Midbrain (tissue), 1 donor: ENCODE measurements at regions not wholly inside any gene's neighbourhood (a gene's known extent, or its start where the extent isn't known, plus 50 kb on each side); places are given as distances from the start of the nearest gene placed in this dataset.
"Not testable (repeated sequence)": the region's sequence is repeated elsewhere in the genome, so short reads cannot be mapped to it uniquely, and the experiment has no call there.

ENCODE experiments used
- DNase-seq: peaks from one replicate; lab custom pipeline; 2025; lab: John Stamatoyannopoulos, UW

DNA sequence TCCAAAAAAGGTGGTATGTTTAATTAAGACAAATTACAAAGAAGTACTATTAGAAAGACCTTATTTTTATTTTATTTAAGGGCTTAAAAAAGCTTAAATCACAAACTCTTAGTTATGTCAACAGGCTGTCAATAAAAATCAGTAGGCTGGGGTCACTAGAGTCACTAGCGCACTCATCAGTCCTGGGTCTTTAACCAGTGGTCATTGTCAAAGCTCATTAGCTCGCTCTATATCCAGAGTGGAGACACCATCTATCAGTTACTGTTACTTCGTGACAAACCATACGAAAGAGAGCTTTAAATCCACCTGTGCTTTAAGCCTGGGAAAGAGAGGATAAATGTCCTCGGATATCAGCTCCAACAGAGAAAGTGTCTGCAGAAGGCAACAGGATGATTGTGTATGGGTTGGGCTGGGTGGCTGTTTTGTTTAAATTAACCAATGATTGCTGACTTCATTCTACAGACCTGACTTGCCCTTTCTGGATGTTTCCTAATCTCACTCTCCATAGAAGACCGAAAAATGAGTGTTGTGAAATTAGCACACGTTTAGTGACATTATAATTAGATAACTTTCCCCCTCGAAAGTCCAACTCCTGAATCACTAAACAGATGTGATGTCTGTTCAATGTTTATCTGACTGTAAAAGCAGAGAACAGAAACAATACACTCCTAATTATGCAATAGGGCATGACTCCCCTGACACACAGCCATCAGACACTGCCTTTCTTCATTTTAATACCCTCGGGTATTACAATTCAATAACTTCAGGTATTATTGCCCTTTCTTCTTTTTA, 123.6 kb upstream of the TNPO1 start:
- DNase-seq, result no peak

DNA sequence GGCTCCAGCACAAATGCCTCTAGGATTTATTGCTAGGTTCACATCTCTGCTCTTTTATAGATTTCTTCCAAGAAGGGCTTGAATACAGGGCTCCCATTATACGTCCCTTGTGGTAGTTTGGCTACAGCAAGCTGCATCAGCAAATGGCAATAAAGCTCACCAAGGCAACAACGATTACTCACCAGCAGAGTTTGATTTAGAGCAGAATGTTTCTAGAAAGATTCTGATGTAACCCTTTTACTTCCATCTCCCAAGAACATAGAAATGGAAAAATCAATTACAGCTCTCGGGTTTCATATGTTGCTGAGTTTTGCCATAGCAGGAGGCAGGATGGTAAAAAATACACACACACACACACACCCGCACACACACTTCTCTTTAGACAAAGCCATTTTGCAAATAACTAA, 124.2 kb upstream of the TNPO1 start:
- no peak for DNase-seq

DNA sequence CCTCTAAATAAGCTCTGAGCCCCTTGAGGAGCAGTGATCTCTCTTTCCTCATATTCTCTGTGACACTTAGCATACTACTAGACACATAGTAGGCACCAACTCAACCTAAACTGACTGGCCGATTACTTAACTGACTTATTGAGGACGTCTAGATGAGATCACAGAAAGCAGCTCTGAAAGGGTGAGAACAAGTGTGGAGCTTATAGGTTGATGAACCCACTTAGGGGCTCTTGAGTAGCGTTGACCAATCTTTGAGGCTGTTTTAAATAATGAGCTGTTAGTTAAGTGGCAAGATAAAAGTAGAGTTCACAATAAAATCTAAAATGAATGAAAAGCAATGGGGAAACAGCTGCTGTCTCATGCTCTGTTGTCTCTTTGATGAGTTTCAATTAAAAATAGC, 124.7 kb upstream of the TNPO1 start:
- DNase-seq, result no peak

DNA sequence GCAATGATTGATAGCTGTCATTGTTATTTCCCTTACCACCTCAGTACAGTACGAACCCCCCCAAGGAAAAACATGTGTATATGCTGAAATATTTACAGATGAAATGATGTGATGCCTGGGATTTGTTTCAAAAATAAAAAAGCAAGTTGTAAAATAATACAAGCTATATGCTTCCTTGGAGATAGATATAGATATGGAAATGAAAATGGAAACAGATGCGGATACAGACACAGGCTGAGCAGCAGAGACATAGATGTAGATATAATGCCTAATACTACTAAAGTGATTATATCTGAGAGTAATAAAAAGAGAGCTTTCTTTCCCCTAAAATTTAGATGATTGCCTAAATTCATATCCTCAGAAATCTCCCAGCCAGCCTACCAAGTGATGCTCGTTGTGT, 127.5 kb upstream of the TNPO1 start:
- no peak for DNase-seq

DNA sequence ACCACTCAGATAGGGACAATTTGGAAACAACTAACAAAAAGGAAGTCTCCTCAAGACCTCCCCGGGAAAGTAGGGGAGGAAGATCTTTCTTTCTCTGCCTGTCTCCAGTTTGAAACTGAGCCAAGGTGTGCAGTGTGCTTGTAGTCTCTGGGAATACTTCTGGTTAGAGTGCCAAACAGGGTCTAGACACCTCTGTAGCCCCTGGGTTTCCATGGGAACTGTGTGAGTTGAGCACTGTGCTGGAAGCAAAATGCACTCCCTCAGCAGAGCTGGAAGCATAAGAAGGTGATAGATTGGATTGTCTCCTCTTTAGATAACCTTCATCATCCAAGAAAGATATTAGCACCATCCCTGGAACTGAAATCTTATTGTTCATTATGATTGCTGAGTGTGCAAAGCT, 129.2 kb upstream of the TNPO1 start:
- DNase-seq, result no peak

DNA sequence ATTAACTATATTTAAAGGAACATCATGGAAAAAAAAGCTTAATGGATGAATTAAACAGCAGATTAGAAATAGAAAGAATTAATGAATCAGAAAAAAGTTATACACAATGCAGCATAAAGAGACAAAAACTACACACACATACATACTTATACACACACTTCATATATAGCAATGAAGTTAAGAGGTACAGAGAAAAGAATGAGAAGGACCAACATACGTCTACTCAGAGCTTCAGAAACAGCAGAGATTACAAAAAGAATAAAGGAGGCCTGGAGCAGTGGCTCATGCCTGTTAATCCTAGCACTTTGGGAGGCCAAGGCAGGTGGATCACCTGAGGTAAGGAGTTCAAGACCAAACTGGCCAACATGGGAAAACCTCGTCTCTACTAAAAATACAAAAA, 133.9 kb upstream of the TNPO1 start:
- no peak for DNase-seq

DNA sequence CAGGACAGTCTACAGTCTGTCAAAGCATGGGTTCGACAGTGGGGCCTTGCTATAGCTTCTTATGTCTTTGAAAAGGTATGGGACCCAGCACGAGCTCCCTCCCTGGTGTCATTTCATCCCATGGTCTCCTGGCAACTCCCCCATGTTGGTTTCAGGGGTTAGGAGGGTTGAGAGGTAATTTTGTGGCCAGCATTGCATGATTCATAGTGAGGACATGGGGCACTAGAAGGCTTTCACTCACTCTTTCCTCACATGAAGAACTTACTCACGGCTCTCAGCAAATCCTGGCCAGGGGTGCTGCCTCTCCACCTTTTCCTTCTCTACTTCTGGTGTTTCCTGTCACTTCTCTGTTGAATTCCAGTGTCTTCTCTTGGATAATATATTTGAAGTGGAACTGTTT, 134.7 kb upstream of the TNPO1 start:
- DNase-seq, result no peak

DNA sequence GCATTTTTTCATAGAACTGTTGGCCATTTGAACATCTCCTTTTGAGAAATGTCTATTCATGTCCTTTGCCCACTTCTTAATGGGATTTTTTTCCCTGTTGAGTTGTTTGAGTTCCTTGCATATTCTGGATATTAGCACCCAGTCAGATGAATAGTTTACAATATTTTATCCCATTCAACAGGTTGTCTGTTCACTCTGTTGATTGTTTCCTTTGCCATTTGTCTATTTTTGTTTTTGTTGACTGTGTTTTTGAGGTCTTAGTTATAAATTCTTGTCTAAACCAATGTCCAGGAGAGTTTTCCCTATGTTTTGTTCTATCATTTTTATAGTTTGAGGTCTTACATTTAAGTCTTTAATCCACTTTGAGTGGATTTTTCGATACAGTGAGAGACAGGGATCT, 139.0 kb upstream of the TNPO1 start:
- no peak for DNase-seq

DNA sequence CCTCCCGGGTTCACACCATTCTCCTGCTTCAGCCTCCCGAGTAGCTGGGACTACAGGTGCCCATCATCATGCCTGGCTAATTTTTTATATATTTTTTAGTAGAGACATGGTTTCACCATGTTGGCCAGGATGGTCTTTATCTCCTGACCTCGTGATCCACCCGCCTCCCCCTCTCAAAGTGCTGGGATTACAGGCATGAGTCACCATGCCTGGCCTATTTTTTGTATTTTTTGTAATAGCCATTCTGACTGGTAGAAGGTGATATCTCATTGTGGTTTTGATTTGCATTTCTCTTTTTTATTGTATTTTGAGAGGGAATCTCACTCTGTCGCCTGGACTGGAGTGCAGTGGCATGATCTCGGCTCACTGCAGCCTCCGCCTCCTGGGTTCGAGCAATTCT, 139.6 kb upstream of the TNPO1 start:
- not testable (repeated sequence) for DNase-seq

DNA sequence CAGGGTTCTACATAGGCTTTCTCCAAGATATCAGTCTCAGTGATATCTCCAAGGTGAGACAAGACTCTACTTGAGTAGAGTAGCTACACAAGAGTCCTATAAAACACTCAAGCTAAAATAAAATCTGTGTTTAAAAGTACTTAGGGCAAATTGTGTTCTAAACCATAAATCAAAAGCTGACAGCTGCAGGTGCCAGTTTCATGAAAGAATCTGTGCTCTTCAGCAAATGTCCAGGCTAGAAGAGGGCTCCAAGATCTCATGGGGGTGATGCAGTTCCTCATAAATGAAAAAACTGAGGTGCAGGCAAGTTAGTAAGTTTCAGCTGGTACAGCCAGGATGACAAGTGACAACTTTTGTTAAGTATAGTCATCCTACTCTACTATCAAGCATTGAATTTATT, 142.8 kb upstream of the TNPO1 start:
- no peak for DNase-seq

DNA sequence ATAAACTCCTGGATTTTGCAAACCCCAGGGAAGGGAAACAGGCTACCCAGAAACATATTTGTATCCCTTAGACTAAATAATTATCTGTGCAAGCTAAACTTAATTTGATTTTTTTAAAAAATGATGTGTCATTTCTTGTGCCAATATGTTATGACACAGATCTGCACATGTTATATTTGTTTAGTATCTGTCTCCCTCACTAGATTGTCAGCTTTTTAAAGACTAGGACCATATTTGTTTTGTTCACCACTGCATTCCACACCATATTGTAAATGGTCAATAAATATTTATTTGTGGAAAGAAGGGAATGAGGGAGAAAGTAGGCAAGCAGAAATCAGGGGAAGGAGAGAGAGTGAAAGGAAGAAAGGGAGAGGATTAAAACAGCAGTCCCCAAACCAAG, 143.3 kb upstream of the TNPO1 start:
- DNase-seq, result no peak

DNA sequence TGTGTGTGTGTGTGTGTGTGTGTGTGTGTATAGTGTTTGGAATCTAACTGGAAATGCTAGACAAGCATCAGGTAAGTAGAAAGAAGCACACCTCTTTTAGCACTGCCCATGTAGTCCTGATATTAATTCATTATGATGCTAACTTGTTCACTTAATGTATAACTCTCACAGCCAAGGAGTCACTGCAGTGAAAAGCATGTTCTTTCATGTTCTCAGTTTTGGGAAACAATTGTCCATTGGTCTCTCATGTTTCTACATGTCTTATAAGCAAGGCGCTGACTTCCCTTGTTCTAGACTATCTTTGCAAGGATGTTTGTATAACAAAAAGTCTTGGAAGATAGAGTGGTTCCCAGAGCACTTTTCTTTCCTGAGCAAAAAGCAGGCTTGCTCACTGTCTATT, 148.8 kb upstream of the TNPO1 start:
- DNase-seq, result no peak

DNA sequence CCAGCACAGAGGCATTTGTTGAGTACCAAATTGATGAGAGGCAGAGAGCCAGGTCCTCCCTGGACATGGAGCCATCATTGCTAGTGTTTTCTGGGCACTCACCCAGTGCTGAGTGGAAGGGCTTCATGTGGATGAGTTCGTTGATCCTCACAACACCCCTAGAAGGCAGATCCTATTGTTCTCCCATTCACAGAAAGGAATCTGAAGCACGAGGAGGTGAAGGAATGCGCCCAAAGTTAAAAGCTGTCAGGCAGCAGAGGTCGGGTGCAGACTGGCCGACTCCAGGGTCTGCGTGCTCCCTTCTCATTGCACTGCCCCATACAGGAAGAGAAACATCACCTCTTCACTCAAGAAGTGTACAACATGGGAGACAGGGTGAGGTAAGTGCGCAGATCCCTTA, 153.5 kb upstream of the TNPO1 start:
- DNase-seq, result no peak

DNA sequence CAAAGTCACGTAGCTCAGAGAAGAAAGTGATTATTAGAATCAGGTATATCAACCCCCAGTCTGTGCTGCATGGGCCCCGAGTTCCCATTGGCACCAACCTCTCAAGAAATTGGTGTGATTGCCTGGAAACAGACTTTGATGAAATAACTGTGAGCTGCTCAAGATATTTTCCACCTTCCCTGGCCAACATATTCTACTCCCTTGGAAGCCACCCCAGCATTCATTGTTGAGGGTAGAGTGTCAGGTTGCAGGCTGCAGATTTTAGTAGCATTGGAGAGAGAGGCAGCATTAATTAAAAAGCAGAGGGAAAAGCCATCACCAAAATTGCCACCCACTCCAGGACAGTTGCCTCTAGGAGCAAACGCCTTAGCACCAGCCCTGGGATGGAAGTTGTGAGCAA, 154.2 kb upstream of the TNPO1 start:
- no peak for DNase-seq

DNA sequence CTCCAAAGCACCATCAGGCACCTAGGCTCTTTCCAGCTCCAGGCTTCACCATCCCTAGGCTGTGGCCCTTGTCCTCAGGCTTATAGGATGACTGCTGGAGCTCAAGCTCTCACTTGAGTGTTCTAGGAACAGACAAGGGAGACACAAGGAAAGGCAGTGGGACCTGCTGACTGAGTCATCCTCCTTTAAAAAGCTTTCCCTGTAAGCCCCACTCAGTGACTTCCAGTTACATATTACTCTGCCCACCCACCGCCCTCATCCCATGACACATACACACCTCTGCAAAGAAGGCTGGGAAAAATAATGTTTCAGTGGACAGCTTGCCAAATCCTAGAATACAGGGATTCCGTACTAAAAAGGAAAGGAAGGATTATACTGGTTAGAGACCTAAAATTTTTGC, 154.2 kb upstream of the ZNF366 start:
- DNase-seq, result no peak

DNA sequence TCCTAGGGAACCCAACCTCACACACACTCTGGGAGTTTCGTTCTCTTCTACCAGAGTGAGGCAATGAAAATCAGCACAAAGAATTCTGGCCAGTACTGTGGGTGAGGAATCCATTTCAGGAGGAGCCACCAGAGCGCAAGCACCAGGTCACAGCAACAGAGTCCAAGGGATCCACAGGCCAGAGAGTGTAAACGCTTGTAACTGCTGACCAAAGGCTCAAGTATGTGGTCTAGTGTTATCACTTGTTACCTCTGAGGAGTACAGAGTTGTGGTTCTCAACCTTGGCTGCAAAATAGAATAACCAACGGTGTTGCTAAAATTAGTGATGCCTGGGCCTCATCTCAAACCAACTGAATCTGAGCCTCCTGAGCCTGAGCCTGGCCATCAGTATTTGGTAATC, 152.5 kb upstream of the ZNF366 start:
- no peak for DNase-seq

DNA sequence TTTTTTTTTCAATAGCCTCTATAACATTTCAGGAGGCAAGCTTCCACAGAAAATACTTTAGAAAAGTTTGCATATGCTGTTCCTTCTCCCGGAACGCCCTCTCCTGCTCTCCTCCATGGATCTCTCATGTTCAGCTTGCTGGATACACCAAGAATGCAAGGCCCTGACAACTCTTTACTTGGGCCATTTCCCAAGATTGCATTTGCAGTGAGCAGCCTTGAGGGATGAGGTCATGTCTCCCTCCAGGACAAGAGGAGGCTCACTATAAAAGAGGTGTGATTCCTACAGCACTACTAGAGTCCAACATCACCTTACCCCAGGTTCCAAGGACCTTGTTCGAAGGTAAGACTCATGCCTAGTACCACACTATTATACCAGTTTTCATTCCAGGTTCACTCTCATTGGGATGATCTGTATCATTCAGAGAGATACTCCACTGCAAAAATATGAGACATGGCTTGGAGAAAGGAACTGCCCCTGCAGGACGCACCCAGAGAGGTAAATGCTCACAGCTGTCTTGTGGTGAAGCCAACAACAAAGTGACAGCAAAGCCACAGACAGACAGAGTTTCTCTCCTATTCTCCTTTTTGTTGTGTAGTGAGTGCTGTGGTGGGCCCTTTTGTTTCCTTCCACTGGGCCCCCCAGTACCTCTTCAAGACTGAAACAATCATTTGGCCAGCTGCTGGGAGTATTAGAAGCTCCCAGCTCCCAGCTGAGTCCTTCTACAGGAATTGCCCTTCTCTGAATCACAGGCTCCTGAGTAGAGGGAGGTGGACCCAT, 151.7 kb upstream of the ZNF366 start:
- DNase-seq, result no peak

DNA sequence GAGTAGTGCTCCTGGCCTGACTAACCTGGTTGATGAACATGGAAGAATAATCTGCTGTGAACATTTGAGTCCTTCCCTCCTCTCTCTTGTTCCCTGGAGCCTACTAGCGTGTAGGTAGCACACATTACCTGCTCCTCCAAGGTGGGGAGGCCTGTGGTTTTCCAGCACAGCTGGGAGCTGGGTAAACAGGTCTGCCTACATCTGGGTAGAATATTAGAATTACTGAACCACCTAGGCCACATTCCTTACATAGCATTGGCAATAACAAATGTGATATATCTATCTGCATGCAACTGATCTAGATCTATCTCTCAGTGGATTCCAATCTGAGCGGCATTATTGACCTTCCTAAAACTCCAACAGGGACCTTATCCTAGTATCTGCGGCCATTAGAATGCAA, 151.0 kb upstream of the ZNF366 start:
- DNase-seq, result no peak

DNA sequence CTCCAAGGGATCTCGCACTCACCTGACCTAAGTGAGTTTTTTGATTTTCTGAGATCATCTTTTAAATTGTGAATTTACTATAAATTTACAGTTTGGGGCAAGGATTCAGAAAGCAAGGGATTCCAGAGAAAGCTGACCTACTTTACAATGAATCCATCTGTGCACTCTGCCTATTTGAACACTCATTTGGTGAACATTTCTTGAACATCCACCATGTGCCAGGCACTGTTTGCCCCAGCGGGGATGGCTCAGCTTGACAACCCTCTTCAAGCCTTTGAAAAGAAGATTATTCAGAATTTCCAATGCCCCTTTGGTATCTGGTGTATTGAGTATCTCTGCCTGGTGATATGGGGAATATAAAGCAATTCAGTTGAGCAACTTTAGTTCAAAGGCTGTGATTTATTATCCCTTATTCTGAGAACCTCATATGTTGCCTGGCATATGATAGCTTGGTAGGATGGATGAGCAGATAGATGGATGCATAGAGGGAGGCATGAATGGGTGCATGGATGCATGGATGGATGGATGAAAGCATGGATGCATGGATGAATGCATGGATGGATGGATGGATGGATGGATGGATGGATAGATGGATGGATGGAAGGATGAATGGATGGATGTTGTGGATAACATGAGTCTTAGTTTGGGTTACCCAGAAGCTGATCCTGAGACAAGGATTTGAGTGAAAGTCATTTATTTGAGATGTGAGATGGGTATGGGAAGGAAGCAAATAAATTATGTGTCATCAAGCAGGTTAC, 149.7 kb upstream of the ZNF366 start:
- no peak for DNase-seq

DNA sequence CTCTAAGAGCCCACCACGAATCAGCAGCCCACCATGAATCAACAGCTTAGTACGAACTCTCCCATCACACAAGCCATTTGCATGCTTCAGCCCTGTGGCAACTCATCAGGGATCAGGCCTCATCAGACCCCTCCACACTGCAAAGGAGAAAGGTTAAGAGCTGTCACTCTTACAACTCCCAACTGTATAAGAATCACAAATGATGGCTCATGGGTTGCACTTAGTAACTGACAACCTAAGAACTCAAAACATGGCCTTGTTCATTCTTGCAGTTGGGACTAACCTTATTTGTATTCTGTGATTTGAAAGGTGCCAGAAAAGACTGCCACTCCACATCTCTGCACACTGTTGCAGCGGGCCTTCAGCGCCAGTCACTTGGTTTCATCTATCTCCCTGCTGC, 149.1 kb upstream of the ZNF366 start:
- DNase-seq, result no peak

DNA sequence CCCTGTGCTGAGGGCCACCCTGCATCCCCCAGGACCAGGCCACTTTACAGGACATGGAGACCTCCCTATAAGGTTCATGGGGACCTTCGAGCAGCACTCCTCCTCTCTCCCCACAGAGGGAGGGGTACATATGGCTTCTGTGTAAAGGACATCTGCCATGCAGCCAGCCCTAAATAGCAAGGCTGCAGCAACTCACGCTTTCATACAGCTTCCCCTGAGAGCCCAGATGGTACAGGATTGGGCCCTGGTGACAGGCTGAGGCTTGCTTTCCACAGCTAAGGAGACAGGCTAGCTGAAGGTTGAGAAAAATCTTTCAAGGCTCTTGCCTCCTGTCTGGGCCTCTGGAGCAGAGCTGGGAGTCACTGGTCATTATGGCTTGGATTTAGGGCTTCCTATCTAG, 147.0 kb upstream of the ZNF366 start:
- DNase-seq, result no peak

DNA sequence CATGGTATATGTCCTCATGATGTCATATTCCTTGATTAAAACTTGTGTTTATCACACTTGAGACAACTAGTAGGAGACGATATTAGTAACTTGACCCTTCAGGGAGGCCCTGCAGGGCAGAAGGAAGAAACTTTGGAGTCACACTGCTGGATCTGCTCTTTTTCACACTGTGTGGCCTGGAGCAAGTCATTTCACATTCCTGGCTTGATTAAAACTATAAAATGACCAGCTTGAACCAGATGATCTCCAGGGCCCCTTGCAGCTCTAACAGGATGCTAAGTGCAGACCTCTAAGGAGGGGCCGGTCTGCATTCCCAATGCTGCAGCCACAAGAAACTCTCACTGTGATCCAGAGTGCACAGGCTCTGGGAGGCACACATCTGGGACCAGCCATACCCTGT, 146.4 kb upstream of the ZNF366 start:
- no peak for DNase-seq

DNA sequence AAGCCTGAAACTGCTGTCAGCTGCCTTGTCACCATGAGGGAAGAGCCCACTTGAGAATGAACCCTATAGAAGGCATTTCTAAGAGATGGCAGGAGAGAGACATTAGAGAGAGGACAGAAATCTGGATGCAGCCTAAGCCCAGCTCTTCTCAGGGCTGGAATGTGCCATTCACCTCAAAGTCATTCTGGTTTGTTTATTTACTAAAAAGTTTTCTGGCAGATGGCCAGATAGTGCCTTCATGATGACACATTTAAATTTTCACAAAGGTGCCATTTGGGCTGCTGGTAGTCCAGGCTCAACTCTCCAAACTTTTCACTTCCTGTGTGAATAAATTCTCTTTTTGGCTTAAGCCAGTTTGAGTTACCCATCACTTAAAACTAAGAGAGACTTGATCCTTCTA, 144.6 kb upstream of the ZNF366 start:
- DNase-seq, result no peak
